GM10248 (cell line): ENCODE measurements at regions not wholly inside any gene's neighbourhood (a gene's known extent, or its start where the extent isn't known, plus 50 kb on each side); places are given as distances from the start of the nearest gene placed in this dataset.

Experiments
- CTCF ChIA-PET: fragments of 300-600 bp; sonication (Branson Sonifier 250); formaldehyde crosslinking; extraction: SDS; loops from one replicate; lab custom pipeline; 2021; ENCODE audit warnings: antibody characterized with exemption; lab: Yijun Ruan, JAX
- POLR2A ChIA-PET: fragments of 350-650 bp; sonication (Branson Sonifier 250); formaldehyde crosslinking; extraction: SDS; loops from one replicate; lab custom pipeline; 2020; ENCODE audit warnings: antibody characterized with exemption; lab: Yijun Ruan, JAX
- DNase-seq: peaks from one replicate; pipeline ENCODE4 v3.0.0; 2012; ENCODE audit errors: extremely low spot score
- TF ChIP-seq, protein P1 (sequence below): IDR thresholded peaks from 2 replicates; pipeline ENCODE4 v1.5.1; 2012; ENCODE audit warnings: mild to moderate bottlenecking, low read depth; ENCODE audit errors: extremely low read depth, missing control alignments, control extremely low read depth

DNA sequence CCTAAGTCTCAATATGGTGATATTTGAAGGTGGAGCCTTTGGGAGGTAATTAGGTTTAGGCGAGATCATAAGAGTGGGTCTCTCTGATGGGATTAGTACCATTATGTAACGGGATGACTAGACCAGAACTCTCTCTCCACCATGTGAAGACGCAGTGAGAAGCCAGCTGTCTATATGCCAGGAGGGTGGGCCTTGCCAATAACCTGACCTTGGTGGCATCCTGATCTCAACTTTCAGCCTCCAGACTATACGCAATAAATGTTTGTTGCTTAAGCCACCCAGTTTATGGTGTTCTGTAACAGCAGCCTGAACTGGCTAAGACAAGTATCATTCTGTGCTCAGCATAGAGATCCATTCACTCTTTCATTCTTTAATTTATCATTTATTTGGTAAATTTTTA is 167.2 kb upstream of the CDH11 start:
- ChIA-PET POLR2A (no interaction called here), CTCF (no interaction called here)
- TF ChIP-seq, protein P1, sequence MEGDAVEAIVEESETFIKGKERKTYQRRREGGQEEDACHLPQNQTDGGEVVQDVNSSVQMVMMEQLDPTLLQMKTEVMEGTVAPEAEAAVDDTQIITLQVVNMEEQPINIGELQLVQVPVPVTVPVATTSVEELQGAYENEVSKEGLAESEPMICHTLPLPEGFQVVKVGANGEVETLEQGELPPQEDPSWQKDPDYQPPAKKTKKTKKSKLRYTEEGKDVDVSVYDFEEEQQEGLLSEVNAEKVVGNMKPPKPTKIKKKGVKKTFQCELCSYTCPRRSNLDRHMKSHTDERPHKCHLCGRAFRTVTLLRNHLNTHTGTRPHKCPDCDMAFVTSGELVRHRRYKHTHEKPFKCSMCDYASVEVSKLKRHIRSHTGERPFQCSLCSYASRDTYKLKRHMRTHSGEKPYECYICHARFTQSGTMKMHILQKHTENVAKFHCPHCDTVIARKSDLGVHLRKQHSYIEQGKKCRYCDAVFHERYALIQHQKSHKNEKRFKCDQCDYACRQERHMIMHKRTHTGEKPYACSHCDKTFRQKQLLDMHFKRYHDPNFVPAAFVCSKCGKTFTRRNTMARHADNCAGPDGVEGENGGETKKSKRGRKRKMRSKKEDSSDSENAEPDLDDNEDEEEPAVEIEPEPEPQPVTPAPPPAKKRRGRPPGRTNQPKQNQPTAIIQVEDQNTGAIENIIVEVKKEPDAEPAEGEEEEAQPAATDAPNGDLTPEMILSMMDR: no peak
- no peak for DNase-seq

DNA sequence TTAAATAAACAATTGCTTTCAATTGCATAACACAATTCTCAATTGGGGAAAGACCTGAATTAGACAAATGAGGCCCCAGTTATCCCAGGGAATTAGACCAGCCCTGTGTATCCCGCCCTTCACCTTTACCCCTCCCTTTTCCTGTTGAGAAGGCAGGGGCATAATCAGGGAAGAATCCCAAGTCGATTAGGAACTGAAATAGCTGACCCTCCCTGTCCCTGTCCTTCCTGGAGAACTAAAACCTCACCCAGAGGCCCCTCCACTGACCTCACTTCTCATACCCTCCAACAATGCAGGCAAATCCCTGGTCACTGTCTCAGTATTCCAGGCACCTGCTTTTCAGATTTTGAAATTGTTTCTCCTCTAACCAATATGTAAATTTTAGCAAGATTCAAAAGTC is 165.4 kb upstream of the CDH11 start:
- TF ChIP-seq, protein P1: no peak
- CTCF ChIA-PET: no interaction called here
- DNase-seq: no peak

GRCh38 chr16:65285128-65286048 is 163.5 kb upstream of the CDH11 start:
- DNase-seq: no peak
- TF ChIP-seq, protein P1: no peak
- CTCF ChIA-PET: interaction anchor here (1.2 to 2.1 kb wide), 2 partner anchors 13 to 16 kb away, joined by 3 to 7 read pairs; no protein-coding TSS in a partner anchor
- POLR2A ChIA-PET: no interaction called here

More for the DNA sequence above, 165.4 kb upstream of the CDH11 start:
- POLR2A ChIA-PET: no interaction called here

DNA sequence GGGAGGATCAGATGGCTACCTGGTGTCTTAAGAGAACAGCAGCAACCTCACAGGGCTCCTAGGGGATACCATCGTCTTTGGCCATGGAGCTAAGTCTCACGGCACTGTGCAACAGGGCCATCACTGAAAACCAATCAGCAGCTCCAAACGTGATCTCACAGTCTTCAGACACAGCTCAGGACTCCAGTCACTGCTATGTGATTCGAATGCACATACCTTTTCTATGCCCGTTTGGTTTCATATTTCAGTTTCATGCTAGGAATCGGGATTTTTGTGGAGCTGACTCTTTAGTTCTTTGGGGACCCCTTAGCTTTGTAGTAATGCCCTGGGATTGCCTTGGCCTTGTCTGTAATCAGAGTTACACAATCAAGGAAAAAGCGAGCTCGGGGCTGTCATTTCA is 162.8 kb upstream of the CDH11 start:
- ChIA-PET CTCF (interaction anchor here (1.2 to 2.1 kb wide), 3 partner anchors 12 to 15 kb away, joined by 3 to 7 read pairs (median 4); no protein-coding TSS in a partner anchor), POLR2A (no interaction called here)
- DNase-seq: no peak
- TF ChIP-seq, protein P1: no peak

DNA sequence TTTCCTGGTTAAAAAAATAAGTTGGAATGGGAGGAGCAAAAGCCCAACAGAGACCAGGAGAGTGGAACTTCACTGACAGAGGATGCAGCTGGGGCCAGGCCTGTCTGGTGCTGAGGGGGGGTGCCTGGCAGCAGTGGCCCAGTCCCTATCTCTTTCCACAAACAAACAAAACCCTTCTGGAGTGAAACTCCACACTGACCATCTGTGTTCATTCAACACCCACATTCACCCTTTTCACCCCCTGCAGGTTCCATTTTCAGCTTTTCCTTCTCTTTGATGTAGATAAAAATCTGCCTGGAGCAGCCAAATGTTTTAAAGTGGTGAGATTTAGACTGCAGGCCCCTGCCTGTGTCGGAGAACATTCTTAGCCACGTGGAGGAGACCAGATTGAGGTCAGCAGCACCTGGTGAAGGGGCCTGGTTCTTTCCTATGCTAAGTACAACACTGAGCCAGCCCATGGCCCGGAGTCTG is 161.4 kb upstream of the CDH11 start:
- POLR2A ChIA-PET: no interaction called here
- TF ChIP-seq, protein P1: no peak
- no peak for DNase-seq
- CTCF ChIA-PET: interaction anchor here (2.1 kb wide), 1 partner anchor 14 kb away, joined by 7 read pairs; no protein-coding TSS in a partner anchor

DNA sequence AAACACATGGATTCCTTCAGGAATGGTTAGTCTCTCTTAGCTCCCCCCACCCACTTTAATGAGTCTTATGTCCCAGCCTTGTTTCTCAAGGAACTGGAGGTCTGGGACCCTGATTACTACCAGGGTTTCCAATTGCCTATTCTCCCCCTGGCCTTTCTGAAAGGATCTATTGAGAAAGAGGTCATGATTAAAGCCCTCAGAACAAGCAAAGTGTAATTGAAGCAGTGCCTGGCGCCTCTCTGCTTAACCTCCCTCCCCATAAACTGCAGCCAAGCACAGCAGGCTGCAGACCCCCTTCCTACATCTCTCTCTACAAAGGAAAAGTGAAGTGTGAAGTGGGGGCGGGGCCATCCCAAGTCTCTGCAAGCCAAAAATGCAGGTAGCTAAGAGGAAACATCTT is 159.7 kb upstream of the CDH11 start:
- TF ChIP-seq, protein P1: no peak
- POLR2A ChIA-PET: no interaction called here
- DNase-seq: no peak
- CTCF ChIA-PET: interaction anchor here (1.0 to 1.3 kb wide), 2 partner anchors 11 to 16 kb away, joined by 3 read pairs; no protein-coding TSS in a partner anchor
